GM12864 (cell line): ENCODE measurements at regions not wholly inside any gene's neighbourhood (a gene's known extent, or its start where the extent isn't known, plus 50 kb on each side); places are given as distances from the start of the nearest gene placed in this dataset.

Experiments used
- DNase-seq: peaks from one replicate; pipeline ENCODE4 v3.0.0-alpha.2; 2011; ENCODE audit warnings: low read depth
- H3K4me3 ChIP-seq: 2 replicates; pipeline ENCODE4 v1.5.1; 2011; ENCODE audit warnings: mild to moderate bottlenecking, low read depth, low read length, control low read depth
- TF ChIP-seq, protein P1 (sequence below): IDR thresholded peaks from 2 replicates; pipeline ENCODE4 v1.5.1; 2011; ENCODE audit warnings: low read depth, mild to moderate bottlenecking, moderate library complexity, low read length, control low read depth, inconsistent platforms; ENCODE audit errors: missing control alignments

- TF ChIP-seq, protein P1, sequence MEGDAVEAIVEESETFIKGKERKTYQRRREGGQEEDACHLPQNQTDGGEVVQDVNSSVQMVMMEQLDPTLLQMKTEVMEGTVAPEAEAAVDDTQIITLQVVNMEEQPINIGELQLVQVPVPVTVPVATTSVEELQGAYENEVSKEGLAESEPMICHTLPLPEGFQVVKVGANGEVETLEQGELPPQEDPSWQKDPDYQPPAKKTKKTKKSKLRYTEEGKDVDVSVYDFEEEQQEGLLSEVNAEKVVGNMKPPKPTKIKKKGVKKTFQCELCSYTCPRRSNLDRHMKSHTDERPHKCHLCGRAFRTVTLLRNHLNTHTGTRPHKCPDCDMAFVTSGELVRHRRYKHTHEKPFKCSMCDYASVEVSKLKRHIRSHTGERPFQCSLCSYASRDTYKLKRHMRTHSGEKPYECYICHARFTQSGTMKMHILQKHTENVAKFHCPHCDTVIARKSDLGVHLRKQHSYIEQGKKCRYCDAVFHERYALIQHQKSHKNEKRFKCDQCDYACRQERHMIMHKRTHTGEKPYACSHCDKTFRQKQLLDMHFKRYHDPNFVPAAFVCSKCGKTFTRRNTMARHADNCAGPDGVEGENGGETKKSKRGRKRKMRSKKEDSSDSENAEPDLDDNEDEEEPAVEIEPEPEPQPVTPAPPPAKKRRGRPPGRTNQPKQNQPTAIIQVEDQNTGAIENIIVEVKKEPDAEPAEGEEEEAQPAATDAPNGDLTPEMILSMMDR = no peak
- H3K4me3 ChIP-seq = no peak overlapping the region
- no peak for DNase-seq
Observed at GRCh38 chr5:7242118-7242710, 153.7 kb upstream of the ADCY2 start.

GRCh38 chr5:7244208-7244607, 151.7 kb upstream of the ADCY2 start:
- TF ChIP-seq, protein P1 = no peak
- no peak overlapping the region for H3K4me3 ChIP-seq
- DNase-seq = no peak

DNA sequence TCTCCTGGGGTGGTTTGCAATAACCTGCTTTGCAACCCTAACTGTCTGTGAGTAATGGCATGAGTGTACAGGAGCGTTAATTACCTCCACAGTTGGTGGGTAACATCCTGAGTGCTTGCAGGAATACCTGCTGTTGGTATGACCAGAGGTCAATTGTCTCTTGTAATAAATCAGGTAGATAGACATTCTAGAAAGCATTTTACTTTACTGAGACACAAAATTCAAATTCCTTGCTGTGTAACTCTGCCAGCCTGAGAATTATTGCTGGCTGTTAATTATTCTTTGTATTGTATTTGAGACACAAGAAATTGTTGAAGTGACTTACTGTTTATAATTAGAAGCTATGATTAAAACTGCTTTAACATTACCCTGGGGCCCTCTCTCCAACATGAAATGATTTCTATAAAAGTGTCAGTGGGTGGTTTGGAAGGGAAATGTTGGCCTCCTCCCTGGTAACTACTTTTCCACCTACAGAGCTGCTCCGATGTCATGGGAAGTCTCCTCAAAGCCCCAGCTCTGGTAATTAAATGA, 150.8 kb upstream of the ADCY2 start:
- H3K4me3 ChIP-seq = no peak overlapping the region
- no peak for DNase-seq
- TF ChIP-seq, protein P1 = no peak

- TF ChIP-seq, protein P1 = no peak
- no peak for DNase-seq
- H3K4me3 ChIP-seq = no peak overlapping the region
Observed at GRCh38 chr5:7246287-7246686, 149.7 kb upstream of the ADCY2 start.

- H3K4me3 ChIP-seq = no peak overlapping the region
- no peak for DNase-seq
- TF ChIP-seq, protein P1 = no peak
Observed at GRCh38 chr5:7250004-7250403, 145.9 kb upstream of the ADCY2 start.

DNA sequence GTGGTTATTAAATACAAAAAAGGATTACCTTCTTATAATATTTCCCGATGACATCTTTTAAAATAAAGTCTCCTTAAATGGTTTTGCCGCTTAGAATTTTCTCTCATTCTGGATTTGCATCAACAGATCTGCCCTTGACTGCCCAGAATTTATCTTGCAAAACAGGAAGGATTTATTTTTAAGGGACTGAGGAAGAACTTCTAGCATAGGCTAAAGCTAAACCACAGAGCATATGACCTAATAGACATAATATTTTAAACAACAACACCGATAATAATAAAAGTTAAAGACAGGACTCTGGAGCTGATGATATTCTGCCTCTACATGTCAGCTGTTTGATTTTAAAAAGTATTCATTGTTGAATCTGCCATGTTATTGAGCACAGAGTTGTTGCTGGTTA, 145.3 kb upstream of the ADCY2 start:
- DNase-seq = no peak
- H3K4me3 ChIP-seq = no peak overlapping the region
- TF ChIP-seq, protein P1 = no peak

- no peak for DNase-seq
- TF ChIP-seq, protein P1 = no peak
- H3K4me3 ChIP-seq = no peak overlapping the region
Observed at GRCh38 chr5:7251132-7251531, 144.8 kb upstream of the ADCY2 start.
